GM13977 (cell line): ENCODE measurements at regions not wholly inside any gene's neighbourhood (a gene's known extent, or its start where the extent isn't known, plus 50 kb on each side); places are given as distances from the start of the nearest gene placed in this dataset.
"Not testable (repeated sequence)": the region's sequence is repeated elsewhere in the genome, so short reads cannot be mapped to it uniquely, and the experiment has no call there.

Experiments
- DNase-seq: peaks from one replicate; pipeline ENCODE4 v3.0.0; 2012; ENCODE audit warnings: low spot score
- in situ Hi-C: fragments of 300-500 bp; cut with MboI; formaldehyde crosslinking; loops from one replicate; pipeline ENCODE4 v1.12.0; 2022; ENCODE audit warnings: low sequenced_read_pairs, low pct_unique_long_range_greater_than_20kb, mixed read lengths, inconsistent platforms; ENCODE audit not compliant: unreplicated experiment
- TF ChIP-seq, protein P1 (sequence below): IDR thresholded peaks from 2 replicates; pipeline ENCODE4 v1.5.1; 2012; ENCODE audit warnings: mild to moderate bottlenecking, control low read depth; ENCODE audit not compliant: insufficient read depth; ENCODE audit errors: extremely low read depth, missing control alignments

GRCh38 chr4:55696424-55696823 is 60.3 kb upstream of the NMU start:
- DNase-seq, in situ Hi-C loops: not testable (repeated sequence)

DNA sequence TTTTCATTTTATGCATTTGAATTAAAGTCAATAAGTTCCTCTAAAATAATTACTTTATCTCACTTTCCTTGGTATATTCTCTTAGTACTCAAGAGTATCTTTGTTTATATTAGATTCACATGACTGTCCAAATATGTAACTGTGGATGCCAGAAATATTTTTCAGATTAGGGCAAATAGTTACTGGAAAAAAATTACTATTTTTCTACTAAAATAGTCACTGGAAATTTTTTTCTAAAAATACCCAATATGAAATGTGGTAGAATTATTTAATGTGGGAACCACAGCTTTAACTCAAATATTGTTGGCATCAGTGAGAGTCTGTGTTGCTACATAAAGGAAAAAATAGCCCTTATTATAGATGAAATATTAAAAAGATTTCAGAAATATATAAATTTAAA is 70.4 kb upstream of the NMU start:
- TF ChIP-seq, protein P1, sequence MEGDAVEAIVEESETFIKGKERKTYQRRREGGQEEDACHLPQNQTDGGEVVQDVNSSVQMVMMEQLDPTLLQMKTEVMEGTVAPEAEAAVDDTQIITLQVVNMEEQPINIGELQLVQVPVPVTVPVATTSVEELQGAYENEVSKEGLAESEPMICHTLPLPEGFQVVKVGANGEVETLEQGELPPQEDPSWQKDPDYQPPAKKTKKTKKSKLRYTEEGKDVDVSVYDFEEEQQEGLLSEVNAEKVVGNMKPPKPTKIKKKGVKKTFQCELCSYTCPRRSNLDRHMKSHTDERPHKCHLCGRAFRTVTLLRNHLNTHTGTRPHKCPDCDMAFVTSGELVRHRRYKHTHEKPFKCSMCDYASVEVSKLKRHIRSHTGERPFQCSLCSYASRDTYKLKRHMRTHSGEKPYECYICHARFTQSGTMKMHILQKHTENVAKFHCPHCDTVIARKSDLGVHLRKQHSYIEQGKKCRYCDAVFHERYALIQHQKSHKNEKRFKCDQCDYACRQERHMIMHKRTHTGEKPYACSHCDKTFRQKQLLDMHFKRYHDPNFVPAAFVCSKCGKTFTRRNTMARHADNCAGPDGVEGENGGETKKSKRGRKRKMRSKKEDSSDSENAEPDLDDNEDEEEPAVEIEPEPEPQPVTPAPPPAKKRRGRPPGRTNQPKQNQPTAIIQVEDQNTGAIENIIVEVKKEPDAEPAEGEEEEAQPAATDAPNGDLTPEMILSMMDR: no peak
- no peak for DNase-seq
- in situ Hi-C loops: no loop called here

GRCh38 chr4:55707507-55707906 is 71.4 kb upstream of the NMU start:
- TF ChIP-seq, protein P1: no peak
- in situ Hi-C loops: no loop called here
- DNase-seq: no peak

DNA sequence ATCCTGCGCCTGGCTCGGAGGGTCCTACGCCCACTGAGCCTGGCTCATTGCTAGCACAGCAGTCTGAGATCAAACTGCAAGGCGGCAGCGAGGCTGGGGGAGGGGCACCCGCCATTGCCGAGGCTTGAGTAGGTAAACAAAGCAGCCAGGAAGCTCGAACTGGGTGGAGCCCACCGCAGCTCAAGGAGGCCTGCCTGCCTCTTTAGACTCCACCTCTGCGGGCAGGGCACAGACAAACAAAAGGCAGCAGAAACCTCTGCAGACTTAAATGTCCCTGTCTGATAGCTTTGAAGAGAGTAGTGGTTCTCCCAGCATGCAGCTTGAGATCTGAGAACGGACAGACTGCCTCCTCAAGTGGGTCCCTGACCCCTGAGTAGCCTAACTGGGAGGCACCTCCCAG is 71.9 kb upstream of the NMU start:
- DNase-seq, in situ Hi-C loops: not testable (repeated sequence)

DNA sequence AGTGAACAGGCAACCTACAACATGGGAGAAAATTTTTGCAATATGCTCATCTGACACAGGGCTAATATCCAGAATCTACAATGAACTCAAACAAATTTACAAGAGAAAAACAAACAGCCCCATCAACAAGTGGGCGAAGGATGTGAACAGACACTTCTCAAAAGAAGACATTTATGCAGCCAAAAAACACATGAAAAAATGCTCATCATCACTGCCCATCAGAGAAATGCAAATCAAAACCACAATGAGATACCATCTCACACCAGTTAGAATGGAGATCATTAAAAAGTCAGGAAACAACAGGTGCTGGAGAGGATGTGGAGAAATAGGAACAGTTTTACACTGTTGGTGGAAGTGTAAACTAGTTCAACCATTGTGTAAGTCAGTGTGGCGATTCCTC is 76.7 kb upstream of the NMU start:
- in situ Hi-C loops, DNase-seq: not testable (repeated sequence)

DNA sequence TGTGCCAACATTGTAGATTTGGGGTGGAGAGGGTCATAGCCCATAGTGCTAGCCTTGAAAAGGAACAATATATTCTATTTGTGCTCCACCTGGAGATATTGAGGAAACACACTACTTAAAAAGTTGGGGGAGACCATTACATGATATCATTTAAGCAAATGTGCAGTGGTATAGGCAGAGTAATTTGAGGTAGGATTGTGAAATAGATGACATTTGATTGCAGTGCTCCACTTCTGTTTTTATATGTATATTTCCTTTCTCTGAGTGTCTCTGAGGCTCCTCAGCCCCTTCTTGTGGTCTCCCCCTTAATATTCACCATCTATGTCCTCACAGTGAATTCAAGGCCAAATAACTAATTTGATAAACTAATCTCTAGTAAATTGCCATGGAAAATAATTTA is 85.6 kb upstream of the NMU start:
- in situ Hi-C loops: no loop called here

GRCh38 chr4:55722132-55722531 is 86.0 kb upstream of the NMU start:
- in situ Hi-C loops: no loop called here
- DNase-seq: no peak
- TF ChIP-seq, protein P1: no peak

More for the DNA sequence above, 85.6 kb upstream of the NMU start:
- no peak for DNase-seq
- TF ChIP-seq, protein P1: no peak

DNA sequence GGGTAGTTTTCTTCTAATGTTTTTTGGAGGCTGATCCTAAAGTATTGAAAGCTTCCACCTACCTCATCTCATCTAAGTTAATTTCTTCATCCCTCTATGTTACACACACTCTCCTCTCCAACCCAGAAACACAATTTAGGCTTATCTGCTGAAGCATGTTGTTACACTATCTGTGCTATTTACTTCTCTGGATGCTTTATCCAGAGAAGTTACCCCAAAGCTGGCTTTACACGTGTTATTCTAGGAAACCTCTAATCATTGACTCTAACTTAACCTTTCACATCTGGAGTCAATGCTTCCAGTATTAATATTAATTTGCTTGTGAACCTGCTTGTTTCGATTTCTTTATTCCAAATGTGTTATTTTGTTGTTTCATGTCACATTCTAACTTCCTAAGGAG is 87.3 kb upstream of the NMU start:
- no peak for DNase-seq
- TF ChIP-seq, protein P1: no peak
- in situ Hi-C loops: no loop called here
